ENCODE measurements at regions not wholly inside any gene's neighbourhood (a gene's known extent, or its start where the extent isn't known, plus 50 kb on each side); places are given as distances from the start of the nearest gene placed in this dataset.

- TF ChIP-seq CTCF (conservative IDR thresholded peaks at IDR 0.05; ENCODE audit: low read depth, low read length) (no peak), EZH2 (IDR thresholded peaks at IDR 0.05; ENCODE audit: low read length, unreplicated experiment) (no peak), EZH2phosphoT487 (IDR thresholded peaks at IDR 0.05; ENCODE audit: borderline replicate concordance, low read length) (no peak)
Measured at GRCh38 chr1:95829556-95829955, 595.5 kb downstream of the RWDD3 start.
